Activated T-cell treated with anti-CD3 and anti-CD28 coated beads, Interleukin-2, amount 50 U/mL, for 72 hours (primary cell): ENCODE measurements at regions not wholly inside any gene's neighbourhood (a gene's known extent, or its start where the extent isn't known, plus 50 kb on each side); places are given as distances from the start of the nearest gene placed in this dataset.

Experiments used
- ATAC-seq, 2 donors: fragments of 150-1000 bp; cut with Tn5 transposase; replicated peaks in 1 of 2; 2 replicates each; pipeline ENCODE4 v1.10.0; 2021; ENCODE audit warnings: moderate library complexity in 2 of 2, mild to moderate bottlenecking in 1 of 2
- DNase-seq, 2 donors: peaks; one replicate each; pipeline ENCODE4 v3.0.0; 2021 to 2022; ENCODE audit warnings: mixed read lengths in 1 of 2
- H3K27ac Mint-ChIP-seq: one replicate; pipeline ENCODE4 v1.8.0; 2022; ENCODE audit warnings: mild to moderate bottlenecking, moderate library complexity, mixed read lengths
- H3K27me3 Mint-ChIP-seq: one replicate; pipeline ENCODE4 v1.8.0; 2022; ENCODE audit warnings: low read depth, mixed read lengths
- H3K36me3 Mint-ChIP-seq, 2 donors: one replicate each; pipeline ENCODE4 v1.8.0; 2022; ENCODE audit warnings: mixed read lengths in 2 of 2, mild to moderate bottlenecking in 1 of 2; ENCODE audit not compliant: insufficient read depth in 2 of 2
- H3K4me1 Mint-ChIP-seq: one replicate; pipeline ENCODE4 v1.8.0; 2022; ENCODE audit warnings: low read depth, mixed read lengths
- H3K4me3 Mint-ChIP-seq, 2 donors: one replicate each; pipeline ENCODE4 v1.8.0; 2022; ENCODE audit warnings: mild to moderate bottlenecking in 2 of 2, mixed read lengths in 2 of 2, moderate library complexity in 2 of 2
- H3K9me3 Mint-ChIP-seq, 2 donors: one replicate each; pipeline ENCODE4 v1.8.0; 2022; ENCODE audit warnings: mixed read lengths in 2 of 2

DNA sequence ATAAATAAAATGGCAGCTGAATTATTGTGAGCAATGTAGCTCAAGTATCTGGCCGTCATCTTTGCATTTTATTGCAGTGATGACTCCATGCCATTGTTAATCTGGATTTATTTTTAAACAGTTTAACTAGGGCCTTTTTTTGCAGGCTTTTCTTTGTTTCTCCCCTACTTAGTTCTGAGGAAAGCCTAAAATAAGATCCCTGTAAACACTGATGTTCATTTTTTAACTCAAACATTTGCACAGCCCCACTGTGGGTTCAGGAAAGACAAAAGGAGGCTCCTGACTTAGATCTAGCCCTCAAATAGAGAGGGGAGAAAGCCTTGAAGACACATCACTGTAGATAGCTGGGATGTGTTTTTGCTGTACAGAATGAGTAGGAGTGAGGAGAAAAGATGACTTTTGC is 69.2 kb downstream of the PLEKHG1 start:
- Mint-ChIP-seq H3K36me3 (no peaks in the 10 kb centered on the region), H3K4me3 (no peak overlapping the region), H3K27me3 (peaks cover 12% of the 10 kb centered on the region), H3K27ac (no peak overlapping the region), H3K4me1 (peaks cover 15% of the 10 kb centered on the region), H3K9me3 (no peaks in the 10 kb centered on the region)
- DNase-seq: no peak
- no peak for ATAC-seq

DNA sequence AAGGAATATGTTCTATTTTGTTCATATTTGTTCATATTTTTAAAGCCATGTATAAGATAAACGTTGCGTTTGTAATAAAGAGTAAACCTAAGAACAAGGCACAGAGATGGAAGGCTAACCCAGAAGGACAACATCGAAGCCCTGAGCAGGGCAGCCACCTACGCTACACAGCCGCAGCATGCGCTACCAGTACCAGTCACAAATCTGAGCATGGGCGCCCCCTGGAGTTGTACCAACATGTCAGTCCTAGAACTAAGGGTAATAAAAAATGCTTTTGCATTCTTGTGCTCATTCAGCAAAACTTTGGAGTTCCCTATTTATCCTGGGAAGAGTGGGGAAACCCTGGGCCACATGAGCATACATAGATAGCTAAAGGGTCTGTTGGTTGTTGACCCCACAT is 70.6 kb downstream of the PLEKHG1 start:
- H3K4me1 Mint-ChIP-seq: peaks cover 21% of the 10 kb centered on the region
- no peak overlapping the region for H3K4me3 Mint-ChIP-seq
- H3K27ac Mint-ChIP-seq: no peak overlapping the region
- DNase-seq (no peak), ATAC-seq (no peak)
- peaks cover 6% of the 10 kb centered on the region for H3K27me3 Mint-ChIP-seq
- no peaks in the 10 kb centered on the region for H3K9me3 Mint-ChIP-seq
- no peaks in the 10 kb centered on the region for H3K36me3 Mint-ChIP-seq

- ATAC-seq (no peak), DNase-seq (no peak)
- Mint-ChIP-seq H3K36me3 (no peaks in the 10 kb centered on the region), H3K4me3 (no peak overlapping the region), H3K9me3 (peaks cover 0 to 2% of the 10 kb centered on the region in 2 donors), H3K27ac (no peak overlapping the region), H3K27me3 (peaks cover 6% of the 10 kb centered on the region), H3K4me1 (peaks cover 17% of the 10 kb centered on the region)
Observed at GRCh38 chr6:150672800-150673199, 73.1 kb downstream of the PLEKHG1 start.

GRCh38 chr6:150673720-150674346 is 74.1 kb downstream of the PLEKHG1 start:
- H3K36me3 Mint-ChIP-seq: no peaks in the 10 kb centered on the region
- H3K4me3 Mint-ChIP-seq: no peak overlapping the region
- H3K9me3 Mint-ChIP-seq: peaks cover 0 to 2% of the 10 kb centered on the region in 2 donors
- peaks cover 10% of the 10 kb centered on the region for H3K4me1 Mint-ChIP-seq
- peak overlapping the region; percentile 22 for H3K27ac Mint-ChIP-seq
- DNase-seq (no peak), ATAC-seq (no peak)
- H3K27me3 Mint-ChIP-seq: peaks cover 6% of the 10 kb centered on the region

- H3K4me3 Mint-ChIP-seq: no peak overlapping the region
- peaks cover 0 to 2% of the 10 kb centered on the region in 2 donors for H3K9me3 Mint-ChIP-seq
- DNase-seq: no peak
- ATAC-seq: no peak
- no peaks in the 10 kb centered on the region for H3K36me3 Mint-ChIP-seq
- H3K4me1 Mint-ChIP-seq: peaks cover 10% of the 10 kb centered on the region
- H3K27ac Mint-ChIP-seq: no peak overlapping the region
- peaks cover 6% of the 10 kb centered on the region for H3K27me3 Mint-ChIP-seq
Observed at GRCh38 chr6:150676344-150676743, 76.7 kb downstream of the PLEKHG1 start.

GRCh38 chr6:150676772-150677171 is 77.1 kb downstream of the PLEKHG1 start:
- no peak overlapping the region for H3K4me3 Mint-ChIP-seq
- no peak for ATAC-seq

DNA sequence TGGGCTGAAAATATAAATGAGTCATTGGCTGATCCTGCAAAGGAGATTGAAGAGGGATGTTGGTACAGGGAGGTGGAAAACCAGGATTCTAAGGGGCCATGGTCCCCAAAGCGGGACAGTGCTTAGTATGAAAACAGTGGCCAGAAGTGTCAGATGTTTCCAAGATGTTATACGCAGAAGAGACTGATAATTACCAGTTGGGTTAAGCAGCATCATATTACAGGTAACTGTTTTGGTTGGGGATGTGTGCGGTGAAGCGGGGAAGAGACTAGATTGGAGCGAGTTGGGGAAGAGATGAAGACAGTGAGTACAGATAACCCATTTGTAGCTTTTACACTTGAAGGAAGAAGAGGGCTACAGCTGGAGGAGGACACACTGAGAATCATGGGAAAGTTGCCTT is 80.8 kb downstream of the PLEKHG1 start:
- Mint-ChIP-seq H3K9me3 (peaks cover 0 to 2% of the 10 kb centered on the region in 2 donors), H3K36me3 (no peaks in the 10 kb centered on the region), H3K4me1 (peaks cover 9% of the 10 kb centered on the region), H3K4me3 (no peak overlapping the region), H3K27me3 (no peaks in the 10 kb centered on the region), H3K27ac (no peak overlapping the region)
- DNase-seq: no peak
- no peak for ATAC-seq

More at GRCh38 chr6:150676772-150677171, 77.1 kb downstream of the PLEKHG1 start:
- Mint-ChIP-seq H3K9me3 (peaks cover 0 to 2% of the 10 kb centered on the region in 2 donors), H3K27me3 (peaks cover 6% of the 10 kb centered on the region), H3K36me3 (no peaks in the 10 kb centered on the region), H3K4me1 (peaks cover 10% of the 10 kb centered on the region), H3K27ac (no peak overlapping the region)
- no peak for DNase-seq

DNA sequence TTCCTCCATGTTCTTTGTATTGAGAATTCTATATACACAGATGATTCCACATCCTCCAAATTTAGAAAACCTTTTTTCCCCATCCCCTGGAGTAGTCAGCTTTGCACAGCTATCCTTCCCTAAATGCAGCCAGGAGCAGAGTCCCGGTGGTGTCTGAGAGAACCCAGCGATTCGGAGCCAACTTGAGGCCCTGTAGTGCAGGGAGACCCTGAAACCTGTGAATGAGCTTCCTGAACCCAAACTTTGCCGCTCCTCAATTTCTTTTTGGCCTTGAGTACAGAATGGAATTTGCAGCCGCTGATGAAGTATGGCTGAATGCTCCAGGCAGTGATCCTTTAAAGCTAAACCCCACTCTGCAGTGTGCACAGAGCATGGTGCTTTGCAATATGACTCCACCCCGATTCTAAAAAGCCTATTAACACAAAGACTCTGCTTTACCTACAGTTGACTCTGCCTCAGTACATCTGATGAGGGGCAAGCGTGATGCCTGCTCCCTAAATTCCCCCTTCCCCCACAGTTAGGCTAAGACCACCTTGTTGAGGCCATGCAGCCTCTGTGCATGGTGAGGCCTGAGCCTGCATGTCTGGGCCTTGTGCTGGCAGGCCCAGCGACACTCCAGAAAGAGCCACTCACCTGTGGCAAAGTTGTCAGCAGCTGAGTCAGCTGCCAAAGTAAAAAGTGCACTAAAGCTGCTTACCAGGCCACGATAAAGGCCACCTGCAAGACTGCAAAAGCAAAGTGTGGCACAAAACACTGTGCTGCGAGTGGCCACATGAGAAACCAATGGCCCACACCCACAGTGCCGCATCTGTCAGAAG is 82.1 kb downstream of the PLEKHG1 start:
- Mint-ChIP-seq H3K36me3 (no peaks in the 10 kb centered on the region), H3K9me3 (peaks cover 0 to 2% of the 10 kb centered on the region in 2 donors), H3K27me3 (no peaks in the 10 kb centered on the region), H3K4me3 (no peak overlapping the region), H3K27ac (no peak overlapping the region), H3K4me1 (peaks cover 9% of the 10 kb centered on the region)
- no peak for ATAC-seq
- DNase-seq: no peak

DNA sequence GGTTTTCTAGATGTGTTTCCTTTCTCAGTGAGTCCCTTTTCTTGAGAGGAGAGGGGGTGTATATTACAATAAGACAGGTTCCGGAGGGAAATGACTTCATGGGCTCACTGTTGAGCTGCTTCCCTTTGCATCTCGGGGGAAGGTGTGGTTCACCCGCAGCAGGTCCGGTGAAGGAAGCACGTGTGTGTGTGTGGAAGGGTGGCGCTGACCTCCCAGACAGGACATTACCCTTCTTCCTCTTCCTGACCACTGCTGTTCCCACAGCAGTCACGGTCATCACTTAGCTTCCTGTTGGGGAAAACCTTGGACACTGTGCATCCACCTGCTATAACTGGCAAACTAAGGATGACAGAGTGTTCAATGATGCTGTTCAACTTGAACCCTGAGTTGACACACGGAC is 83.6 kb downstream of the PLEKHG1 start:
- Mint-ChIP-seq H3K4me3 (no peak overlapping the region), H3K27ac (no peak overlapping the region), H3K36me3 (no peaks in the 10 kb centered on the region), H3K27me3 (no peaks in the 10 kb centered on the region), H3K9me3 (no peaks in the 10 kb centered on the region), H3K4me1 (peaks cover 9% of the 10 kb centered on the region)
- ATAC-seq (no peak), DNase-seq (no peak)

DNA sequence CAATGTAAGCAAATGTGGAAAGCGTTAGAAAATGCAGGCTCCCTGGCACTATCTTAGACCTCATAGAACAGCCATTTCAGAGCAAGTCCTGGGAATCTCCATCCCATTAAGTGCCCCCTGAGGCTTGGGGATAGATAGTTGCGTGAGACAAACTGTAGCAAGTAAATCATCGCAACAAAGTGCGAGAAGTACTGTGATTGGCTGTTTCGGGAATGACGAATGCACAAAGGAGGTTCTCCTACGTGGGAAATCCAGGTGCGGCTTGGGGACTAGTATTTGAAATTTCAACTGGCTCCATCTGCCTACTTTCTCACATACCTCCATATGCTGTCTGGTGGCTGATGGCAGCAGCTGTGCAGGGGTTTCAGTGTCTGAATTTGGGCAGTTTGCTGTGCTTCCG is 84.5 kb downstream of the PLEKHG1 start:
- Mint-ChIP-seq H3K4me3 (no peak overlapping the region), H3K9me3 (no peaks in the 10 kb centered on the region), H3K36me3 (no peaks in the 10 kb centered on the region), H3K27ac (no peak overlapping the region), H3K27me3 (no peaks in the 10 kb centered on the region), H3K4me1 (peaks cover 9% of the 10 kb centered on the region)
- DNase-seq (no peak), ATAC-seq (no peak)

DNA sequence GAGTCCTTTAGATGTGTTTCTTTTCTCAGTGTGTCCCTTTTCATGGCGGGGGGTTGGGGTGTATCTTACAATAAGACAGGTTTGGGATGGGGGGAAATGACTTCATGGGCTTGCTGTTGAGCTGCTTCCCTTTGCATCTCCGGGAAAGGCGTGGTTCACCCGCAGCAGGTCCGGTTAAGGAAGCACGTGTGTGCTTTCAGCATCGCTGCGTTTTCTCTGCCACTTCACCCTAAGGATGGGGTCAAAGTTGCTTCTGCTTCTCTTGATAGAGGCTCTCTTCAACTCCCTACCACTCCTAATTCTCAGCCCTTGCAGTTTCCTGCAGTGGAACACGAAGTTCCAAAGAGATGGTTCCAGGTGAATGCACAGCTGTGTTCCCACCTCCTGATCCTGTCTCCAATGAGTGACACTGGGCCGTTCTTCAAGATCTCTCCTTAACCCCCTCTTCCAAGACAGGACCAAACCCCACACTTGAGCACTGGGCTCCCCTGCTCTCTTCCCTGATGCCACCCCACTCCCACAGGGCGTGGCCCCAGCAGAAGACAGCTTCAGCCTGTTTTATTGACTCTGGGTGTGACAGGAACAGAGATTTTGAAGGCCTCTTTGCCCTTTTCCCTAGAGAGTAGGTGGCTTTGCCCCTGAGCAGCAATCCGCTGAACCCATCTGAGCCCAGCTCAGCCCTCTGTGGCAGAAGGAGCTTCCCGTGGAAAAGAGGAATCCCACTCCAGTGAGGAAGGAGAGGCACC is 85.2 kb downstream of the PLEKHG1 start:
- Mint-ChIP-seq H3K36me3 (no peaks in the 10 kb centered on the region), H3K4me3 (no peak overlapping the region), H3K4me1 (peaks cover 9% of the 10 kb centered on the region), H3K27me3 (no peaks in the 10 kb centered on the region), H3K27ac (no peak overlapping the region), H3K9me3 (no peaks in the 10 kb centered on the region)
- DNase-seq (no peak), ATAC-seq (no peak)

- Mint-ChIP-seq H3K36me3 (no peaks in the 10 kb centered on the region), H3K27me3 (no peaks in the 10 kb centered on the region), H3K4me3 (no peak overlapping the region), H3K9me3 (no peaks in the 10 kb centered on the region), H3K27ac (no peak overlapping the region), H3K4me1 (peaks cover 9% of the 10 kb centered on the region)
- DNase-seq: peak; percentile 63 to 78
- peak; percentile 89 to 95 for ATAC-seq
Observed at GRCh38 chr6:150685860-150686259, 86.2 kb downstream of the PLEKHG1 start.

DNA sequence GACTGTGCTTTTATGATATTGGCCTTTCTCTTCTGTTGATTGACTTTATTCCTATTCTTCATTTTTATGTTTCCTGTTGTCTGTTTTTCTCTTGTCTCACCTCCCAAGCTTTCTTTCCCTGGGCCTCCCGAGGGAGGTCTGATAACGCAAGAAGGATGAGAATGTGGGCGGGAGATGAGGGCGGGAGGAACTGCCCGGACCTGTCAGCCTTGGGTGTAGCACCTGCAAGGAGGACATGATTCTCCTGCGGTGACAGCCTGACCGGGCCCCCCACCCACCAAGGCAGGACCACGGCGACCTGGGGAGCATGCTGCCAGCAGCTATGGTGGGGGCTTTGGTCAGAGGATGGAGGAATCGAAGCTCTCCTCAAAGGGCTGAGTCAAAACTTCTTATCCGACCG is 86.9 kb downstream of the PLEKHG1 start:
- H3K36me3 Mint-ChIP-seq: no peaks in the 10 kb centered on the region
- ATAC-seq (no peak), DNase-seq (no peak)
- H3K27me3 Mint-ChIP-seq: no peaks in the 10 kb centered on the region
- H3K27ac Mint-ChIP-seq: no peak overlapping the region
- H3K9me3 Mint-ChIP-seq: no peaks in the 10 kb centered on the region
- peaks cover 9% of the 10 kb centered on the region for H3K4me1 Mint-ChIP-seq
- no peak overlapping the region for H3K4me3 Mint-ChIP-seq
